ENCODE measurements at regions not wholly inside any gene's neighbourhood (a gene's known extent, or its start where the extent isn't known, plus 50 kb on each side); places are given as distances from the start of the nearest gene placed in this dataset.
A peak's percentile ranks its signal among the peaks of the same experiment; 100 is the strongest.

- no peak for TF ChIP-seq Cebpa-rat (IDR thresholded peaks at IDR 0.05)
- Histone ChIP-seq H3K36me3 (no peaks in the 10 kb centered on the region), H3K4me1 (peaks cover 0 to 10% (median 5%) of the 10 kb centered on the region in 10 experiments; a peak in 5 of 20 replicates), H3K9ac (no peak overlapping the region), H3K27me3 (peaks cover 0 to 5% (median 0%) of the 10 kb centered on the region in 11 experiments; a peak in 2 of 22 replicates), H3K27ac (no peak overlapping the region), H3K4me3 (no peak overlapping the region), H3K4me2 (no peak overlapping the region), H4K20me1 (no peaks in the 10 kb centered on the region), H3K9me3 (replicated peaks in 1 of 11) (no peaks in the 10 kb centered on the region)
Observed at GRCh38 chr3:110710156-110710555, 361.5 kb upstream of the NECTIN3 start.

- no peaks in the 10 kb centered on the region for H3K36me3 ChIP-seq
- H3K27me3 ChIP-seq = peaks cover 0 to 5% (median 0%) of the 10 kb centered on the region in 11 experiments; a peak in 2 of 22 replicates
- no peaks in the 10 kb centered on the region for H4K20me1 ChIP-seq
- no peak for TF ChIP-seq Cebpa-rat (IDR thresholded peaks at IDR 0.05)
- peaks cover 0 to 9% (median 5%) of the 10 kb centered on the region in 10 experiments; a peak in 4 of 20 replicates for H3K4me1 ChIP-seq
- H3K4me3 ChIP-seq = no peak overlapping the region
- H3K9ac ChIP-seq = no peak overlapping the region
- no peak overlapping the region for H3K4me2 ChIP-seq
- no peaks in the 10 kb centered on the region for H3K9me3 ChIP-seq (replicated peaks in 1 of 11)
- no peak overlapping the region for H3K27ac ChIP-seq
Observed at GRCh38 chr3:110710603-110711002, 361.0 kb upstream of the NECTIN3 start.

GRCh38 chr3:110711130-110711832 lies 360.3 kb upstream of the NECTIN3 start:
- TF ChIP-seq Cebpa-rat (IDR thresholded peaks at IDR 0.05) = no peak
- Histone ChIP-seq H3K4me2 (no peak overlapping the region), H3K4me1 (peaks cover 0 to 9% (median 5%) of the 10 kb centered on the region in 10 experiments; a peak in 4 of 20 replicates), H3K27me3 (peaks cover 0 to 5% (median 0%) of the 10 kb centered on the region in 11 experiments; a peak in 2 of 22 replicates), H3K9me3 (replicated peaks in 1 of 11) (no peaks in the 10 kb centered on the region), H3K36me3 (no peaks in the 10 kb centered on the region), H3K9ac (no peak overlapping the region), H3K4me3 (no peak overlapping the region), H4K20me1 (no peaks in the 10 kb centered on the region), H3K27ac (no peak overlapping the region)

GRCh38 chr3:110711851-110712516 lies 359.6 kb upstream of the NECTIN3 start:
- H3K27me3 ChIP-seq = peaks cover 0 to 5% (median 0%) of the 10 kb centered on the region in 11 experiments; a peak in 2 of 22 replicates
- no peaks in the 10 kb centered on the region for H4K20me1 ChIP-seq
- no peak overlapping the region for H3K4me3 ChIP-seq
- peaks cover 0 to 9% (median 5%) of the 10 kb centered on the region in 10 experiments; a peak in 4 of 20 replicates for H3K4me1 ChIP-seq
- no peaks in the 10 kb centered on the region for H3K36me3 ChIP-seq
- H3K27ac ChIP-seq = no peak overlapping the region
- H3K4me2 ChIP-seq = peak overlapping the region in 4 of 11 experiments; percentile 1 to 32 (median 6); a peak in 4 of 22 replicates
- no peaks in the 10 kb centered on the region for H3K9me3 ChIP-seq (replicated peaks in 1 of 11)
- TF ChIP-seq Cebpa-rat (IDR thresholded peaks at IDR 0.05) = no peak
- H3K9ac ChIP-seq = no peak overlapping the region

GRCh38 chr3:110727056-110727455 lies 344.6 kb upstream of the NECTIN3 start:
- Histone ChIP-seq H3K4me2 (no peak overlapping the region), H3K27me3 (peaks cover 0 to 57% (median 0%) of the 10 kb centered on the region in 11 experiments; a peak in 9 of 22 replicates), H3K4me1 (no peaks in the 10 kb centered on the region), H4K20me1 (no peaks in the 10 kb centered on the region; a peak in 1 of 22 replicates), H3K9ac (no peak overlapping the region), H3K36me3 (no peaks in the 10 kb centered on the region), H3K4me3 (no peak overlapping the region), H3K9me3 (replicated peaks in 1 of 11) (peaks cover 0 to 15% (median 0%) of the 10 kb centered on the region in 11 experiments; a peak in 6 of 22 replicates), H3K27ac (no peak overlapping the region)
- TF ChIP-seq Cebpa-rat (IDR thresholded peaks at IDR 0.05) = no peak

GRCh38 chr3:110731148-110731547 lies 340.5 kb upstream of the NECTIN3 start:
- Histone ChIP-seq H3K36me3 (no peaks in the 10 kb centered on the region), H3K4me2 (no peak overlapping the region), H4K20me1 (peaks cover 0 to 4% (median 0%) of the 10 kb centered on the region in 11 experiments; a peak in 5 of 22 replicates), H3K9me3 (replicated peaks in 1 of 11) (peaks cover 0 to 24% (median 0%) of the 10 kb centered on the region in 11 experiments; a peak in 7 of 22 replicates), H3K4me1 (peaks cover 3 to 9% (median 5%) of the 10 kb centered on the region in 10 experiments; a peak in 16 of 20 replicates), H3K27me3 (peaks cover 0 to 92% (median 9%) of the 10 kb centered on the region in 11 experiments; a peak in 11 of 22 replicates), H3K9ac (no peak overlapping the region), H3K4me3 (no peak overlapping the region), H3K27ac (no peak overlapping the region)
- TF ChIP-seq Cebpa-rat (IDR thresholded peaks at IDR 0.05) = no peak

- no peak overlapping the region for H3K27ac ChIP-seq
- H3K4me3 ChIP-seq = no peak overlapping the region
- no peak for TF ChIP-seq Cebpa-rat (IDR thresholded peaks at IDR 0.05)
- no peaks in the 10 kb centered on the region for H3K36me3 ChIP-seq
- peaks cover 0 to 11% (median 0%) of the 10 kb centered on the region in 11 experiments; a peak in 5 of 22 replicates for H4K20me1 ChIP-seq
- H3K9ac ChIP-seq = no peak overlapping the region
- peaks cover 0 to 88% (median 9%) of the 10 kb centered on the region in 11 experiments; a peak in 11 of 22 replicates for H3K27me3 ChIP-seq
- H3K4me1 ChIP-seq = peaks cover 10 to 19% (median 13%) of the 10 kb centered on the region in 10 experiments
- H3K9me3 ChIP-seq (replicated peaks in 1 of 11) = peaks cover 0 to 24% (median 0%) of the 10 kb centered on the region in 11 experiments; a peak in 7 of 22 replicates
- H3K4me2 ChIP-seq = no peak overlapping the region
Observed at GRCh38 chr3:110732420-110732819, 339.2 kb upstream of the NECTIN3 start.

GRCh38 chr3:110733045-110733444 lies 338.6 kb upstream of the NECTIN3 start:
- Histone ChIP-seq H3K27ac (no peak overlapping the region), H3K9ac (no peak overlapping the region), H3K4me2 (no peak overlapping the region), H3K4me1 (peaks cover 10 to 19% (median 13%) of the 10 kb centered on the region in 10 experiments), H3K36me3 (no peaks in the 10 kb centered on the region), H3K4me3 (no peak overlapping the region), H3K27me3 (peaks cover 0 to 91% (median 9%) of the 10 kb centered on the region in 11 experiments; a peak in 11 of 22 replicates), H4K20me1 (peaks cover 0 to 11% (median 0%) of the 10 kb centered on the region in 11 experiments; a peak in 5 of 22 replicates), H3K9me3 (replicated peaks in 1 of 11) (peaks cover 0 to 24% (median 0%) of the 10 kb centered on the region in 11 experiments; a peak in 7 of 22 replicates)
- TF ChIP-seq Cebpa-rat (IDR thresholded peaks at IDR 0.05) = no peak

- Histone ChIP-seq H4K20me1 (peaks cover 0 to 11% (median 0%) of the 10 kb centered on the region in 11 experiments; a peak in 5 of 22 replicates), H3K4me1 (peaks cover 10 to 19% (median 13%) of the 10 kb centered on the region in 10 experiments), H3K4me2 (no peak overlapping the region), H3K9ac (no peak overlapping the region), H3K4me3 (no peak overlapping the region), H3K9me3 (replicated peaks in 1 of 11) (peaks cover 0 to 19% (median 0%) of the 10 kb centered on the region in 11 experiments; a peak in 7 of 22 replicates), H3K36me3 (no peaks in the 10 kb centered on the region), H3K27ac (no peak overlapping the region), H3K27me3 (peaks cover 0 to 91% (median 13%) of the 10 kb centered on the region in 11 experiments; a peak in 11 of 22 replicates)
- no peak for TF ChIP-seq Cebpa-rat (IDR thresholded peaks at IDR 0.05)
Observed at GRCh38 chr3:110734524-110734923, 337.1 kb upstream of the NECTIN3 start.
